ENCODE measurements at regions not wholly inside any gene's neighbourhood (a gene's known extent, or its start where the extent isn't known, plus 50 kb on each side); places are given as distances from the start of the nearest gene placed in this dataset.

DNA sequence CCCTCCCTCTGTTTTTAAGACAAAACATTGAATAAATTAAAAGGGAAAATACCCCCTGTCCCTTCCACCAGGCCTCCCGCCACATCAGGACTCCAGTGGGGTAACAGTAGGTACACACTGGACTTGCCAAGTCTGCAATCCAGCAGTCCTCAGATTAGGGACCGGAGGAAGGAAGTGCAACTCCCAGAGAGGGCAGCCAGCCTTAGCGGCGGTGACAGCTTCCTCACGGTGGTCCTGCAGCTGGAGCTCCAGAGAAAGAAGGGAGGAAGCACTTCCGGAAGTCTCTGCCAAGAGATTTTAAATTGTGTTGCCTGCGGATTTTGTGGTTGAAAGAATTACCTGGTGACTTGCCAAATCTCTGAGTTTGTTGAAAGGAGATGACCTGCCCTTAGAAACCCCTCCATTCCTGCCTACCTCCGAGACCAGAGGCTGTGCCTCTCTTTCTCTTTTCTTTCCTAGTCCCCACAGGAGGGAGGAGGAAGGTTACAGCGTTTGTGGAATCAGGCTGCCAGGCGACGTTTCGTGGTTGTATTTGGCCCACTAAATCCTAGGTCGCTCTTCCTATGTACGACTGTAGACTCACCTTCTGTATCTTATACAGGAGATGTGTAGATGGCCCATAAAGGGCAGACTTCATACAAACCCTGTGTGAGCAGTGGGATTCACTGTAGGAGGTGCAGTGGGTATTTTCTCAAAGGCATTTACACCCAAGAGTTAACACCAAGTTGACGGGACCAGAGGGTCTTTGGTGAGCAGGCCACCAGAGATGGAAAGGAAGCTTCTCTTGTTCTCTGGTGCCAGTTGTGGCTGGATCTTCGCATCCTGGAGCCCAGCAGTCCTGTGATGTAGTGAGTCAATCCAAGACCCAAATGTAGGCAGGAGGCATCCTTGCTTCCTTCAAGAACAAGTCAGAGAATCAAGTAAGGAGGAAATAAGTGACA is 77.9 kb downstream of the INSIG1 start:
- no peak overlapping the region for H3K4me3 ChIP-seq
- peaks cover 61 to 93% of the 10 kb centered on the region in 2 donors for H3K27me3 ChIP-seq
- H3K27ac ChIP-seq = no peak overlapping the region
- peaks cover 0 to 59% of the 10 kb centered on the region in 2 donors for H3K4me1 ChIP-seq
- H3K36me3 ChIP-seq = no peaks in the 10 kb centered on the region
- DNase-seq (ENCODE audit: low spot score) = no peak
- no peak for TF ChIP-seq CTCF (IDR thresholded peaks at IDR 0.05)
- no peaks in the 10 kb centered on the region for H3K9me3 ChIP-seq

- peaks cover 0 to 66% of the 10 kb centered on the region in 2 donors for H3K4me1 ChIP-seq
- H3K27ac ChIP-seq = no peak overlapping the region
- peak overlapping the region in 1 of 2 donors; percentile 11 for H3K4me3 ChIP-seq
- no peak for TF ChIP-seq CTCF (IDR thresholded peaks at IDR 0.05)
- no peaks in the 10 kb centered on the region for H3K36me3 ChIP-seq
- H3K9me3 ChIP-seq = no peaks in the 10 kb centered on the region
- H3K27me3 ChIP-seq = peaks cover 67 to 93% of the 10 kb centered on the region in 2 donors
- DNase-seq (ENCODE audit: low spot score) = no peak
Observed at GRCh38 chr7:155377071-155377837, 79.6 kb downstream of the INSIG1 start.

DNA sequence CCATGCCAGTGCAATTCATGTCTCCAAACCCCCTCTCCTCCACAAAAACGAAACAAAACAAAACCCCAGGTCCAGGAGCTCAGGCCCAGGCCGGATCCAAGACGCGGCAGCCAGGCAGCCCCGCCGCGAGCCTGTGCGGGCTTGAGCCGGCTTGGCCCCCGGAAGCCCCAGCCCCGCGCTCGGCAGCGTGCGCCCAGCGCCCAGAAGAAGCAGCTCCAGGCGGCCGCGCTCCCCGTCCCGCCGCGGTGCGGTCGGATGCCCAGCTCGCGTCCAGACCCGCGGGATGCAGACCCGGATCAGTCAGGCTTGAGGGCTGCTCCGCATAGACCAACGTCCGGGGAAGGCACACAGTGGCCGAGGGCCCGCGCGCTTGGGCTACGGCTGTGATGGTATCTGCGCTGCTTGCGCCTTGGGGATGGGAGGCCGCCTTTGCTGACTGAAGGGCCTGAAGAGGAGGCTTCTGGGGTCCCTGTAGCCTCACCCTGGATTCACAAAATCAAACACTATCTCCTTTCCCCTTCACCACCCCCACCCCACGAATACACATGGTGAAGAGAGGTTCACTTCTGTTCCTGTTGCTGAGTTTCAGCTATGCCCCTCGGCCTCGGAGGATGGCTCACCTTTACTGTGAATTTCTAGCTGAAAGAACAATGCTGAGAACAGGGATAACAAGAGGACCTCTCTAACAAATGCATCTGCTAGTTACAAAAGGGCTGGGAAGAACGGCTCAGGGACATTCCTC is 79.9 kb upstream of the EN2 start:
- Histone ChIP-seq H3K4me3 (peak overlapping the region in 1 of 2 donors; percentile 11), H3K27me3 (peaks cover 60 to 85% of the 10 kb centered on the region in 2 donors), H3K27ac (no peak overlapping the region), H3K4me1 (peaks cover 0 to 61% of the 10 kb centered on the region in 2 donors), H3K9me3 (no peaks in the 10 kb centered on the region), H3K36me3 (no peaks in the 10 kb centered on the region)
- DNase-seq (ENCODE audit: low spot score) = no peak
- TF ChIP-seq CTCF (IDR thresholded peaks at IDR 0.05) = no peak

DNA sequence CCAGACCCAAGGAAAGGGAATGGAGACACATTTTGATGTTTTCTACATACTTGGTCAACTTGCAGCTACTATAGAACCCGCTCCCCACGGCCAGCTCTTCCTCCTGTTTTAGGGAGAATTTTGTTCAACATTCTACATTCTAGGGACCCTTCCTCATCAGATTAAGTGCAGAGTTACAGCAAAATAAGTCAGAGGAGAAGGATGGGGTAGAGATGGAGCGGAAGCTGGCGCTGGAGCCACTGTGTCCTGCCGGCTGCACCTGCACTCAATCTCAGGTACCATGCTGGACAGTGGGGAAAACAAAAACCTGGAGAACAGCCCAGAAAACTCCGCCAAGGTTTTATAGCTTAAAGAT is 79.4 kb upstream of the EN2 start:
- H3K4me3 ChIP-seq = no peak overlapping the region
- peaks cover 0 to 56% of the 10 kb centered on the region in 2 donors for H3K4me1 ChIP-seq
- H3K9me3 ChIP-seq = no peaks in the 10 kb centered on the region
- no peaks in the 10 kb centered on the region for H3K36me3 ChIP-seq
- no peak for TF ChIP-seq CTCF (IDR thresholded peaks at IDR 0.05)
- peaks cover 54 to 81% of the 10 kb centered on the region in 2 donors for H3K27me3 ChIP-seq
- no peak for DNase-seq (ENCODE audit: low spot score)
- H3K27ac ChIP-seq = no peak overlapping the region

DNA sequence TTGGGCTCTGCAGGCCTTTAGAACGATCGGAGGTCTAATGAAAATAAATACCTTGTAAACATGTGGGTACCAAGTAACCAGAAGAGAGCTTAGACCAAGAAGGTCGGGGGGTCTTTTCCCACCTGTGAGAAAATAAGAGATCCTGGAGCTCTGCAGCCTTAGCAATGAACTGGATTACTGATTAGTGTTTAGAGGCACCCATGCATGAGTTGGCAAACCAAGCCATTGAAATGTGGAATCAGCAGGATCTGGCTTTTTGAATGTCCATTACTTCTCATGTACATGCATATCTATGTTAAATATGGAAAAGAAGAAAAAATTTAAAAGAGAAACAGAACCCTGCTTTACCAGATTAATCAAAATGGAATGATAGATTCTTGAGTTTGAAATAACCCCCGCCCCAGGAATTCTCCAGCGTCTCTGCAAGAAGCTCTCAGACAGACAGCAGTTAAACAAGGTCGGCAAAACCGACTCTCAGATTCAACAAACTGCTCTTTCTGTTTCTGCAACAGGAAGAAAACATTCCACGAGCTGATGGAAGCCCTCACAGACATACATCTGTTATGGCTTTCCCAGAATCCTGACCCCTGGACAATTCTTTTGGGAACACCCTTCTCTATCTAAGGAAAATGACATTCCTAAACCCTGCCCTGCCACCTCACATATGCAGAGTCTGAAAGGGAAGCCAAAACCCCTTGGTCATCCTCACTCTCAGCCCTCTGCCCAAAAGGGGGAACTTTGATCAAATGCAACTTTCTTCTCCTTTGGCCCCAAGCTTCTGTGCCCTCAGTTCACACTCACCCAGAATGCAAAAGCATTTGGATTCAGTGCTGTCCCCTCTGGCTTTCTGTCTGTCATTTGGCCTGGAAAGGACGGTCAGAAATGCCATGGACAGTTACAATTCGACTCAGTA is 78.7 kb upstream of the EN2 start:
- Histone ChIP-seq H3K9me3 (no peaks in the 10 kb centered on the region), H3K4me3 (no peak overlapping the region), H3K27ac (no peak overlapping the region), H3K36me3 (no peaks in the 10 kb centered on the region), H3K4me1 (peaks cover 0 to 49% of the 10 kb centered on the region in 2 donors), H3K27me3 (peaks cover 51 to 74% of the 10 kb centered on the region in 2 donors)
- no peak for TF ChIP-seq CTCF (IDR thresholded peaks at IDR 0.05)
- DNase-seq (ENCODE audit: low spot score) = no peak
